Smooth muscle cell (in vitro differentiated cells): ENCODE measurements at regions not wholly inside any gene's neighbourhood (a gene's known extent, or its start where the extent isn't known, plus 50 kb on each side); places are given as distances from the start of the nearest gene placed in this dataset.
"Not testable (repeated sequence)": the region's sequence is repeated elsewhere in the genome, so short reads cannot be mapped to it uniquely, and the experiment has no call there.

Source experiments
- DNase-seq: peaks from one replicate; lab custom pipeline; 2025; ENCODE audit not compliant: unreplicated experiment; lab: John Stamatoyannopoulos, UW
- H2AFZ ChIP-seq: fragments of 200-600 bp; sonication (generic); 2 replicates; pipeline ENCODE4 v1.6.0; 2016; ENCODE audit warnings: antibody characterized with exemption, low read depth, mild to moderate bottlenecking
- H3F3A ChIP-seq: fragments of 200-600 bp; sonication (generic); 2 replicates; pipeline ENCODE4 v1.6.0; 2017; ENCODE audit warnings: antibody characterized with exemption, low read depth
- H3K27ac ChIP-seq: fragments of 200-600 bp; sonication (generic); 2 replicates; pipeline ENCODE4 v1.5.1; 2016; ENCODE audit warnings: low read depth, mild to moderate bottlenecking
- H3K27me3 ChIP-seq: fragments of 200-600 bp; sonication (generic); 2 replicates; pipeline ENCODE4 v1.6.1; 2016; ENCODE audit warnings: low read depth, mild to moderate bottlenecking
- H3K36me3 ChIP-seq: fragments of 200-600 bp; sonication (generic); 2 replicates; pipeline ENCODE4 v1.5.1; 2016; ENCODE audit warnings: low read depth
- H3K4me1 ChIP-seq: fragments of 200-600 bp; sonication (generic); 2 replicates; pipeline ENCODE4 v1.5.1; 2016; ENCODE audit warnings: low read depth
- H3K4me2 ChIP-seq: fragments of 200-600 bp; sonication (generic); 2 replicates; pipeline ENCODE4 v1.6.0; 2016; ENCODE audit warnings: mild to moderate bottlenecking
- H3K4me3 ChIP-seq: fragments of 200-600 bp; sonication (generic); 2 replicates; pipeline ENCODE4 v1.5.1; 2016; ENCODE audit warnings: mild to moderate bottlenecking
- H3K79me2 ChIP-seq: fragments of 200-600 bp; sonication (generic); 2 replicates; pipeline ENCODE4 v1.6.0; 2016; ENCODE audit warnings: low read depth, mild to moderate bottlenecking
- H3K9ac ChIP-seq: fragments of 200-600 bp; sonication (generic); 2 replicates; pipeline ENCODE4 v1.6.0; 2016; ENCODE audit warnings: low read depth
- H3K9me3 ChIP-seq: fragments of 200-600 bp; sonication (generic); replicated peaks from 2 replicates; pipeline ENCODE4 v1.5.1; 2016; ENCODE audit warnings: low read depth
- H4K20me1 ChIP-seq: fragments of 200-600 bp; sonication (generic); 2 replicates; pipeline ENCODE4 v1.6.0; 2016; ENCODE audit warnings: low read depth
- CTCF ChIP-seq: fragments of 200-600 bp; sonication (generic); IDR thresholded peaks from 2 replicates; pipeline ENCODE4 v1.5.1; 2017; ENCODE audit warnings: borderline replicate concordance, mild to moderate bottlenecking, antibody characterized with exemption; ENCODE audit not compliant: insufficient read depth, poor library complexity, severe bottlenecking
- WGBS: methylation state at CpG from one replicate; pipeline ENCODE4 v1.1.7; 2016; ENCODE audit warnings: low lambda C conversion rate; 5-methylcytosine and 5-hydroxymethylcytosine counted together

DNA sequence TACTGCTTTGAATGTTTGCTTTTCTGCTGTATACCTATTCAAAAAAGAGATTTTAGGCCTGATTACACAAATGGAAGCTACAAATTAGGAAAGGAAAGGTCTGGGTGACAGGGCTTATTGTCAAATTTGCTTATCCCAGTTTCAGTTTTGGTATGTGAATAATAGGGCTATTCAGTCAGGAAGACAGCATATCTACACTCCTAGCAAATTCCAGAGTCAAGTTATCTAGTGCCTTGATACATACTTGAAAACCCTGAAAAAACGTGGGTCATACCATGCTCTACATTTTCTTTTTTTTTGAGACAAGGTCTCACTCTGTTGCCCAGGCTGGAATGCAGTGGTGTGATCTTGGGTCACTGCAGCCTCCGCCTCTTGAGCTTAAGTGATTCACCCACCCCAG, 59.2 kb upstream of the CCDC180 start:
- not testable (repeated sequence) for H3K4me3 ChIP-seq, H3K36me3 ChIP-seq, H3K4me1 ChIP-seq, H3K9me3 ChIP-seq, H3F3A ChIP-seq, DNase-seq, H3K27me3 ChIP-seq, H3K9ac ChIP-seq, H2AFZ ChIP-seq, H3K79me2 ChIP-seq, H4K20me1 ChIP-seq, H3K27ac ChIP-seq, H3K4me2 ChIP-seq
- WGBS, result 77% methylated on average over 2 of the region's 2 CpGs

GRCh38 chr9:97243606-97244005, 63.9 kb upstream of the CCDC180 start:
- H3F3A ChIP-seq, result no peaks in the 10 kb centered on the region
- H4K20me1 ChIP-seq, result no peaks in the 10 kb centered on the region
- no peaks in the 10 kb centered on the region for H3K36me3 ChIP-seq
- no peaks in the 10 kb centered on the region for H3K9me3 ChIP-seq
- no peak overlapping the region for H3K9ac ChIP-seq
- H3K4me3 ChIP-seq, result no peak overlapping the region
- no peak for TF ChIP-seq CTCF
- H3K27me3 ChIP-seq, result no peaks in the 10 kb centered on the region
- no peaks in the 10 kb centered on the region for H3K4me1 ChIP-seq
- WGBS, result 68% methylated on average over 4 of the region's 4 CpGs
- no peak for DNase-seq
- H2AFZ ChIP-seq, result no peak overlapping the region
- no peaks in the 10 kb centered on the region for H3K79me2 ChIP-seq
- no peak overlapping the region for H3K27ac ChIP-seq
- H3K4me2 ChIP-seq, result no peak overlapping the region

GRCh38 chr9:97241430-97241829, 66.0 kb upstream of the CCDC180 start:
- not testable (repeated sequence) for H3K36me3 ChIP-seq, H3K4me3 ChIP-seq, H3K27ac ChIP-seq, DNase-seq, H3F3A ChIP-seq, H3K4me1 ChIP-seq, H3K27me3 ChIP-seq, H2AFZ ChIP-seq, H3K9ac ChIP-seq, H3K79me2 ChIP-seq, H3K4me2 ChIP-seq, H4K20me1 ChIP-seq, H3K9me3 ChIP-seq
- 89% methylated on average over 5 of the region's 5 CpGs for WGBS

DNA sequence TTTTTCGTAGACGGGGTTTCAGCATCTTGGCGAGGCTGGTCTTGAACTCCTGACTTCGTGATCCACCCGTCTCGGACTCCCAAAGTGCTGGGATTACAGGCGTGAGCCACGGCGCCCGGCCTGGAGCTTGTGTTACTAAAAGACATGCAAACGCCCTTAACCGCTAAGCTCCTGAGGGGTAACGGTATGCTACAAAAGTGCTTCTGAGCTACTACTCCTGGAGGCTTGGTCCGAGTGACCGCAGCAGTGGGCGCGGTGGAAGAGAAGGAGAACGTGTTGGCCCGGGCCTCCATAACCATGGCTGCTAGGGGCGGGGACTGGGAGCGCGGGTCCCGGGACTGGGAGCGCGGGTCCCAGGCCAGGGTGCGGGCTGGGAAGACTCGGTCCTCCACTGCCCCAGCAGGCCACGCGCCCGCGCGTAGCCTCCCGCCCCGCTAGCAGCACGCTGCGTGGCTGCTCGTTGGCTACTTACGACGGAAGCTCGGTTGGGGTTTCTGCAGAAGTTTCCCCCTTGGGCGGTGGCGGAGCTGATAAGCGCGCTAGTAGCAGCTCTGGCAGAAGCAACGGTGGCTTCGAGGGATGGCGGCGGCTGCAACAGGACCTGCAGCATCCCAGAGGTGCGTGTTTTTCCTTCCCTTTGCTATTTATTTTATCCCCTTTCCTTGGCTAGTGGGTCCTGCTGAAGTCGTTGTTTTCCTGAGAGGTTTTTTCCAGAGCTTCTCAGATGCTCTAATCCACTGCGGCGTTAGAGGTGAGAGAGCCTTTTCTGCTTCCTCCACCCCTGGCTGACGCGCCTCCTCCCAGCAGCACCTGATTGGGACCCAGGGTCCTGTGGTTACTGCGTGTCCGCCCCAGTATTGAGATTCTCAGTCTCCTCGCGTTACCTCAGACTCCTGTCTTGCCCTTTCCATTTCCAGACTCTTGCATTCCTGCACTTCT, 69.2 kb upstream of the CCDC180 start:
- no peaks in the 10 kb centered on the region for H3F3A ChIP-seq
- peak overlapping the region; percentile 94 for H3K4me2 ChIP-seq
- H3K79me2 ChIP-seq, result no peaks in the 10 kb centered on the region
- H3K36me3 ChIP-seq, result no peaks in the 10 kb centered on the region
- 3% methylated on average over 53 of the region's 58 CpGs for WGBS
- peak; percentile 13 for DNase-seq
- H4K20me1 ChIP-seq, result no peaks in the 10 kb centered on the region
- H3K27ac ChIP-seq, result no peak overlapping the region
- no peak overlapping the region for H3K9ac ChIP-seq
- H3K27me3 ChIP-seq, result no peaks in the 10 kb centered on the region
- no peak for TF ChIP-seq CTCF
- no peaks in the 10 kb centered on the region for H3K4me1 ChIP-seq
- H3K9me3 ChIP-seq, result no peaks in the 10 kb centered on the region
- peak overlapping the region; percentile 98 for H2AFZ ChIP-seq
- peak overlapping the region; percentile 76 for H3K4me3 ChIP-seq
